ENCODE measurements at regions not wholly inside any gene's neighbourhood (a gene's known extent, or its start where the extent isn't known, plus 50 kb on each side); places are given as distances from the start of the nearest gene placed in this dataset.

- TF ChIP-seq ARNTL (CRISPR knock-in tag; IDR thresholded peaks at IDR 0.05; ENCODE audit: borderline replicate concordance, low read depth) (no peak), BACH2 (CRISPR knock-in tag; IDR thresholded peaks at IDR 0.05; ENCODE audit: borderline replicate concordance) (no peak), TOX (CRISPR knock-in tag; IDR thresholded peaks at IDR 0.05; ENCODE audit: borderline replicate concordance) (no peak), TCF4 (CRISPR knock-in tag; IDR thresholded peaks at IDR 0.05; ENCODE audit: borderline replicate concordance) (no peak), OSR1 (CRISPR knock-in tag; IDR thresholded peaks at IDR 0.05) (no peak), ZFP3 (CRISPR knock-in tag; IDR thresholded peaks at IDR 0.05) (no peak), CSRNP3 (CRISPR knock-in tag; IDR thresholded peaks at IDR 0.05) (no peak), ZNF8 (CRISPR knock-in tag; IDR thresholded peaks at IDR 0.05) (no peak), GLIS3 (CRISPR knock-in tag; IDR thresholded peaks at IDR 0.05) (no peak), ZFP30 (CRISPR knock-in tag; IDR thresholded peaks at IDR 0.05) (no peak)
- TF ChIP-seq, protein P1, sequence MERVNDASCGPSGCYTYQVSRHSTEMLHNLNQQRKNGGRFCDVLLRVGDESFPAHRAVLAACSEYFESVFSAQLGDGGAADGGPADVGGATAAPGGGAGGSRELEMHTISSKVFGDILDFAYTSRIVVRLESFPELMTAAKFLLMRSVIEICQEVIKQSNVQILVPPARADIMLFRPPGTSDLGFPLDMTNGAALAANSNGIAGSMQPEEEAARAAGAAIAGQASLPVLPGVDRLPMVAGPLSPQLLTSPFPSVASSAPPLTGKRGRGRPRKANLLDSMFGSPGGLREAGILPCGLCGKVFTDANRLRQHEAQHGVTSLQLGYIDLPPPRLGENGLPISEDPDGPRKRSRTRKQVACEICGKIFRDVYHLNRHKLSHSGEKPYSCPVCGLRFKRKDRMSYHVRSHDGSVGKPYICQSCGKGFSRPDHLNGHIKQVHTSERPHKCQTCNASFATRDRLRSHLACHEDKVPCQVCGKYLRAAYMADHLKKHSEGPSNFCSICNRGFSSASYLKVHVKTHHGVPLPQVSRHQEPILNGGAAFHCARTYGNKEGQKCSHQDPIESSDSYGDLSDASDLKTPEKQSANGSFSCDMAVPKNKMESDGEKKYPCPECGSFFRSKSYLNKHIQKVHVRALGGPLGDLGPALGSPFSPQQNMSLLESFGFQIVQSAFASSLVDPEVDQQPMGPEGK (CRISPR knock-in tag; IDR thresholded peaks at IDR 0.05; ENCODE audit: borderline replicate concordance): no peak
- TF ChIP-seq, protein P2, sequence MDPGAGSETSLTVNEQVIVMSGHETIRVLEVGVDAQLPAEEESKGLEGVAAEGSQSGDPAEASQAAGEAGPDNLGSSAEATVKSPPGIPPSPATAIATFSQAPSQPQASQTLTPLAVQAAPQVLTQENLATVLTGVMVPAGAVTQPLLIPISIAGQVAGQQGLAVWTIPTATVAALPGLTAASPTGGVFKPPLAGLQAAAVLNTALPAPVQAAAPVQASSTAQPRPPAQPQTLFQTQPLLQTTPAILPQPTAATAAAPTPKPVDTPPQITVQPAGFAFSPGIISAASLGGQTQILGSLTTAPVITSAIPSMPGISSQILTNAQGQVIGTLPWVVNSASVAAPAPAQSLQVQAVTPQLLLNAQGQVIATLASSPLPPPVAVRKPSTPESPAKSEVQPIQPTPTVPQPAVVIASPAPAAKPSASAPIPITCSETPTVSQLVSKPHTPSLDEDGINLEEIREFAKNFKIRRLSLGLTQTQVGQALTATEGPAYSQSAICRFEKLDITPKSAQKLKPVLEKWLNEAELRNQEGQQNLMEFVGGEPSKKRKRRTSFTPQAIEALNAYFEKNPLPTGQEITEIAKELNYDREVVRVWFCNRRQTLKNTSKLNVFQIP (CRISPR knock-in tag; IDR thresholded peaks at IDR 0.05; ENCODE audit: borderline replicate concordance, low read depth): no peak
Observed at GRCh38 chr5:133839721-133840120, 128.7 kb downstream of the C5orf15 start.
